SK-N-SH treated with all-trans-retinoic acid at 6 μM for 48 hours (cell line): ENCODE measurements at regions not wholly inside any gene's neighbourhood (a gene's known extent, or its start where the extent isn't known, plus 50 kb on each side); places are given as distances from the start of the nearest gene placed in this dataset.

Source experiments
- ATAC-seq: fragments of 200-7000 bp; cut with Tn5 transposase; 3 replicates; pipeline ENCODE4 v1.9.1; 2020; ENCODE audit warnings: mild to moderate bottlenecking, moderate library complexity
- ARNTL ChIP-seq: fragments of 450-650 bp; formaldehyde crosslinking; IDR thresholded peaks from 2 replicates; pipeline ENCODE4 v1.5.0; 2020; ENCODE audit warnings: low read depth, mild to moderate bottlenecking, moderate library complexity, borderline replicate concordance
- BACH2 ChIP-seq: fragments of 250-450 bp; sonication (Bioruptor Pico); IDR thresholded peaks from 2 replicates; pipeline ENCODE4 v1.9.0; 2021; ENCODE audit warnings: mild to moderate bottlenecking, borderline replicate concordance
- ESRRG ChIP-seq: fragments of 250-450 bp; sonication (Bioruptor Pico); IDR thresholded peaks from 2 replicates; pipeline ENCODE4 v1.6.1; 2021; ENCODE audit warnings: mild to moderate bottlenecking
- GLIS3 ChIP-seq: fragments of 250-450 bp; sonication (Bioruptor Pico); IDR thresholded peaks from 2 replicates; pipeline ENCODE4 v1.5.0; 2020; ENCODE audit warnings: mild to moderate bottlenecking, moderate library complexity
- ISL1 ChIP-seq: fragments of 250-450 bp; sonication (Bioruptor Pico); IDR thresholded peaks from 2 replicates; pipeline ENCODE4 v2.1.2; 2022; ENCODE audit warnings: mild to moderate bottlenecking, moderate library complexity
- PPARA ChIP-seq: fragments of 250-450 bp; sonication (Bioruptor Pico); IDR thresholded peaks from 2 replicates; pipeline ENCODE4 v1.5.0; 2020; ENCODE audit warnings: mild to moderate bottlenecking, borderline replicate concordance
- RARB ChIP-seq: fragments of 250-450 bp; sonication (Bioruptor Pico); IDR thresholded peaks from 2 replicates; pipeline ENCODE4 v1.8.0; 2021; ENCODE audit warnings: mild to moderate bottlenecking, moderate library complexity
- TCF4 ChIP-seq: fragments of 250-450 bp; sonication (Bioruptor Pico); IDR thresholded peaks from 2 replicates; pipeline ENCODE4 v1.8.0; 2021; ENCODE audit warnings: mild to moderate bottlenecking, moderate library complexity, borderline replicate concordance
- TOX ChIP-seq: fragments of 250-450 bp; sonication (Bioruptor Pico); IDR thresholded peaks from 2 replicates; pipeline ENCODE4 v1.8.0; 2021; ENCODE audit warnings: mild to moderate bottlenecking, moderate library complexity, borderline replicate concordance
- ZFP30 ChIP-seq: fragments of 450-650 bp; formaldehyde crosslinking; IDR thresholded peaks from 2 replicates; pipeline ENCODE4 v1.5.0; 2022; ENCODE audit warnings: mild to moderate bottlenecking, moderate library complexity
- ZNF70 ChIP-seq: fragments of 450-650 bp; formaldehyde crosslinking; IDR thresholded peaks from 2 replicates; pipeline ENCODE4 v1.5.0; 2020; ENCODE audit warnings: mild to moderate bottlenecking, moderate library complexity
- TF ChIP-seq, protein P1 (sequence below): fragments of 250-450 bp; sonication (Bioruptor Pico); IDR thresholded peaks from 2 replicates; pipeline ENCODE4 v1.8.0; 2021; ENCODE audit warnings: low read depth, mild to moderate bottlenecking, moderate library complexity, borderline replicate concordance
- TF ChIP-seq, protein P2 (sequence below): fragments of 250-450 bp; sonication (Bioruptor Pico); IDR thresholded peaks from 2 replicates; pipeline ENCODE4 v1.5.1; 2021; ENCODE audit warnings: mild to moderate bottlenecking, moderate library complexity
- TF ChIP-seq, protein P3 (sequence below): fragments of 250-450 bp; sonication (Bioruptor Pico); IDR thresholded peaks from 2 replicates; pipeline ENCODE4 v1.8.0; 2020; ENCODE audit warnings: mild to moderate bottlenecking, moderate library complexity, borderline replicate concordance
- TF ChIP-seq, protein P4 (sequence below): fragments of 250-450 bp; sonication (Bioruptor Pico); IDR thresholded peaks from 2 replicates; pipeline ENCODE4 v1.5.1; 2020; ENCODE audit warnings: low read depth, mild to moderate bottlenecking, moderate library complexity
- TF ChIP-seq, protein P5 (sequence below): fragments of 250-450 bp; sonication (Bioruptor Pico); IDR thresholded peaks from 2 replicates; pipeline ENCODE4 v1.5.0; 2020; ENCODE audit warnings: mild to moderate bottlenecking, moderate library complexity

DNA sequence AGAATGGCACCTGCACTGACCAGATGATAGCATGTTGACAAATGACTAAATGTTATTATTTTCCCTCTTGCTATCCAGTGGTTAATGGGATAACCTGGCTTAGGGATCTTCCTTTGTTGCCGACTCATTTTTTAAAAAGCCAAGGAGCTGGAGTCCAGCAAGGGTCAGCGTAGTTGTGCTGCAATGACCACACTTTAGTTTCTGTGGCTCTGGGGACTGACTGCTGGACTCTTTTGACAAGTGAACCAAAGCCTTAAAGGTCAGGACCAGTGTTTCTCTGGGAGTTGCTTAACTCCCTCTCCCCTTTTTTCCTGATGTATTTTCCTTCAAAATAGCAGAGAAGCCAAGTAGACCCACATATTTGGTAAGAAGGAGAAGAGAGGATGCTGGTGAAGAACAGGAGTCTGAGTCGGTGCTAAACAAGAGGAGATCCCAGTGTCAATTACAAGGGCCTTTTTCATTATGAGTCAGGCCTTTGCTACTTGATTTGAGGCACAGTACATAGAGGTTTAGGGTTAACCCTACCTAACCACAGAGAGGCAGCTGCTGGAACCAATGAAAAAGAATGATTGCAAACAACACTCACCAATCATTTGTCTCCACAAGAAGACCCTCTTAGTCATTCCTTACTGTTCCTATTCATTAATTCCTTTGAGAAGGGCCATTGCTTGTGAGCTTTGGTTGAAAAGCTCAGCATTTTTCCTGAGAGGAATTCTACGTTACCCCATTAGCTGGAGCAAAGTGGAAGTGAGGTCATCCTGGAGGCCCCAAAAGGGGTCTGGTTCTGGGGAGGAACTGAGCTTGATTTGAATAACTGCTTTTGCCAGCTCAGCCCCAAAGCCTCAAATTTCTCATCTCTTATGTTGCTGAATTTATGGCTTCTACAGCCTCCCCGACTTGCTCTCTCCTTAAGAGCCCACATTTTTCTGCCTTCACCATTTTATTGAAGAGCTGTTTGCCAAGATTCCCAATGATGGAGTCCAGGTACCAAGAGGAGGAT is 137.6 kb upstream of the HNMT start:
- no peak for ATAC-seq
- TF ChIP-seq, protein P1, sequence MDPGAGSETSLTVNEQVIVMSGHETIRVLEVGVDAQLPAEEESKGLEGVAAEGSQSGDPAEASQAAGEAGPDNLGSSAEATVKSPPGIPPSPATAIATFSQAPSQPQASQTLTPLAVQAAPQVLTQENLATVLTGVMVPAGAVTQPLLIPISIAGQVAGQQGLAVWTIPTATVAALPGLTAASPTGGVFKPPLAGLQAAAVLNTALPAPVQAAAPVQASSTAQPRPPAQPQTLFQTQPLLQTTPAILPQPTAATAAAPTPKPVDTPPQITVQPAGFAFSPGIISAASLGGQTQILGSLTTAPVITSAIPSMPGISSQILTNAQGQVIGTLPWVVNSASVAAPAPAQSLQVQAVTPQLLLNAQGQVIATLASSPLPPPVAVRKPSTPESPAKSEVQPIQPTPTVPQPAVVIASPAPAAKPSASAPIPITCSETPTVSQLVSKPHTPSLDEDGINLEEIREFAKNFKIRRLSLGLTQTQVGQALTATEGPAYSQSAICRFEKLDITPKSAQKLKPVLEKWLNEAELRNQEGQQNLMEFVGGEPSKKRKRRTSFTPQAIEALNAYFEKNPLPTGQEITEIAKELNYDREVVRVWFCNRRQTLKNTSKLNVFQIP, result no peak
- no peak for TF ChIP-seq GLIS3 (CRISPR knock-in tag)
- no peak for TF ChIP-seq TCF4 (CRISPR knock-in tag)

DNA sequence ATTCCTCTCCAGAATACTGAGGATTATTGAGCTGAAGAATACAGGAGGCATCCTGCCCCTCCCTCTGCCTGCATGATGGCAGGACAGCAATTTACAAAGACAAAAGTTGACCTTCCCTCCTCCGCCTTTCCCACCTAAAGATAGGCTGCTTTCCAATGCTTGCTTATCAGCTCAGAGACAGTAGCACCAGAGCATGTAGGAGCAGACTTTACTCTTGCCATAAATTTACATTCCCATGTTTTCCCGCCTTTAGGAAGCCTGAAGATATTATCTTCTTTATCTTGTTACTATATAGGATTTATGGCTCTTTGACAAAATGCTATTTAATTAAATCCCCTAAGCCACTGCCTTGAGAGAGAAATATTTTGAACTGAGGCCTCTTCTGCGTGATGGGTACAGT is 135.6 kb upstream of the HNMT start:
- no peak for ATAC-seq
- TF ChIP-seq, protein P2, sequence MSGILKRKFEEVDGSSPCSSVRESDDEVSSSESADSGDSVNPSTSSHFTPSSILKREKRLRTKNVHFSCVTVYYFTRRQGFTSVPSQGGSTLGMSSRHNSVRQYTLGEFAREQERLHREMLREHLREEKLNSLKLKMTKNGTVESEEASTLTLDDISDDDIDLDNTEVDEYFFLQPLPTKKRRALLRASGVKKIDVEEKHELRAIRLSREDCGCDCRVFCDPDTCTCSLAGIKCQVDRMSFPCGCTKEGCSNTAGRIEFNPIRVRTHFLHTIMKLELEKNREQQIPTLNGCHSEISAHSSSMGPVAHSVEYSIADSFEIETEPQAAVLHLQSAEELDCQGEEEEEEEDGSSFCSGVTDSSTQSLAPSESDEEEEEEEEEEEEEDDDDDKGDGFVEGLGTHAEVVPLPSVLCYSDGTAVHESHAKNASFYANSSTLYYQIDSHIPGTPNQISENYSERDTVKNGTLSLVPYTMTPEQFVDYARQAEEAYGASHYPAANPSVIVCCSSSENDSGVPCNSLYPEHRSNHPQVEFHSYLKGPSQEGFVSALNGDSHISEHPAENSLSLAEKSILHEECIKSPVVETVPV (CRISPR knock-in tag), result no peak
- TF ChIP-seq, protein P3, sequence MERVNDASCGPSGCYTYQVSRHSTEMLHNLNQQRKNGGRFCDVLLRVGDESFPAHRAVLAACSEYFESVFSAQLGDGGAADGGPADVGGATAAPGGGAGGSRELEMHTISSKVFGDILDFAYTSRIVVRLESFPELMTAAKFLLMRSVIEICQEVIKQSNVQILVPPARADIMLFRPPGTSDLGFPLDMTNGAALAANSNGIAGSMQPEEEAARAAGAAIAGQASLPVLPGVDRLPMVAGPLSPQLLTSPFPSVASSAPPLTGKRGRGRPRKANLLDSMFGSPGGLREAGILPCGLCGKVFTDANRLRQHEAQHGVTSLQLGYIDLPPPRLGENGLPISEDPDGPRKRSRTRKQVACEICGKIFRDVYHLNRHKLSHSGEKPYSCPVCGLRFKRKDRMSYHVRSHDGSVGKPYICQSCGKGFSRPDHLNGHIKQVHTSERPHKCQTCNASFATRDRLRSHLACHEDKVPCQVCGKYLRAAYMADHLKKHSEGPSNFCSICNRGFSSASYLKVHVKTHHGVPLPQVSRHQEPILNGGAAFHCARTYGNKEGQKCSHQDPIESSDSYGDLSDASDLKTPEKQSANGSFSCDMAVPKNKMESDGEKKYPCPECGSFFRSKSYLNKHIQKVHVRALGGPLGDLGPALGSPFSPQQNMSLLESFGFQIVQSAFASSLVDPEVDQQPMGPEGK, result no peak
- TF ChIP-seq ZNF70, result no peak
- TF ChIP-seq, protein P1, result no peak
- TF ChIP-seq ISL1, result no peak
- no peak for TF ChIP-seq ESRRG
- TF ChIP-seq, protein P4, sequence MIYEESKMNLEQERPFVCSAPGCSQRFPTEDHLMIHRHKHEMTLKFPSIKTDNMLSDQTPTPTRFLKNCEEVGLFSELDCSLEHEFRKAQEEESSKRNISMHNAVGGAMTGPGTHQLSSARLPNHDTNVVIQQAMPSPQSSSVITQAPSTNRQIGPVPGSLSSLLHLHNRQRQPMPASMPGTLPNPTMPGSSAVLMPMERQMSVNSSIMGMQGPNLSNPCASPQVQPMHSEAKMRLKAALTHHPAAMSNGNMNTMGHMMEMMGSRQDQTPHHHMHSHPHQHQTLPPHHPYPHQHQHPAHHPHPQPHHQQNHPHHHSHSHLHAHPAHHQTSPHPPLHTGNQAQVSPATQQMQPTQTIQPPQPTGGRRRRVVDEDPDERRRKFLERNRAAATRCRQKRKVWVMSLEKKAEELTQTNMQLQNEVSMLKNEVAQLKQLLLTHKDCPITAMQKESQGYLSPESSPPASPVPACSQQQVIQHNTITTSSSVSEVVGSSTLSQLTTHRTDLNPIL (CRISPR knock-in tag), result no peak
- no peak for TF ChIP-seq PPARA (CRISPR knock-in tag)
- no peak for TF ChIP-seq RARB

DNA sequence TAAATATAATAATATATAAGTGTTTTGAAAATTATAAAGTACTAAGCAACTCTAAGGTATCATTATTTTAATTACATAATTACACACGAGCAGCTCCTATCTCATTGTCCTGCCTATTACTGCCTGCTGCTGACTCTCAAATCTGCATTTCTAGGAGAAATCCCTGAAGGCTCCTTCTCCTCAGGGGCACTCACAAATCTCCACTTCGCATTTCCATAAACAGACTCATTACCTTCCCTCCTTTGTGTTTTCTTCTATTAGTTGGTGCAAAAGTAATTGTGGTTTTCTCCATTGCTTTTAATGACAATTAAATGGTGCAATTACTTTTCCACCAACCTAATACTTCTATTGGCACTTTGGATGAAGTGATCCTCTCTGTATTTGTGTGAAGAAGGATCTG is 135.0 kb upstream of the HNMT start:
- no peak for TF ChIP-seq GLIS3 (CRISPR knock-in tag)
- TF ChIP-seq, protein P4 (CRISPR knock-in tag), result no peak
- TF ChIP-seq ARNTL, result no peak
- TF ChIP-seq BACH2, result no peak
- no peak for TF ChIP-seq RARB
- TF ChIP-seq TOX, result no peak
- TF ChIP-seq TCF4 (CRISPR knock-in tag), result no peak
- TF ChIP-seq ZNF70, result no peak
- TF ChIP-seq, protein P3, result no peak
- TF ChIP-seq, protein P5, sequence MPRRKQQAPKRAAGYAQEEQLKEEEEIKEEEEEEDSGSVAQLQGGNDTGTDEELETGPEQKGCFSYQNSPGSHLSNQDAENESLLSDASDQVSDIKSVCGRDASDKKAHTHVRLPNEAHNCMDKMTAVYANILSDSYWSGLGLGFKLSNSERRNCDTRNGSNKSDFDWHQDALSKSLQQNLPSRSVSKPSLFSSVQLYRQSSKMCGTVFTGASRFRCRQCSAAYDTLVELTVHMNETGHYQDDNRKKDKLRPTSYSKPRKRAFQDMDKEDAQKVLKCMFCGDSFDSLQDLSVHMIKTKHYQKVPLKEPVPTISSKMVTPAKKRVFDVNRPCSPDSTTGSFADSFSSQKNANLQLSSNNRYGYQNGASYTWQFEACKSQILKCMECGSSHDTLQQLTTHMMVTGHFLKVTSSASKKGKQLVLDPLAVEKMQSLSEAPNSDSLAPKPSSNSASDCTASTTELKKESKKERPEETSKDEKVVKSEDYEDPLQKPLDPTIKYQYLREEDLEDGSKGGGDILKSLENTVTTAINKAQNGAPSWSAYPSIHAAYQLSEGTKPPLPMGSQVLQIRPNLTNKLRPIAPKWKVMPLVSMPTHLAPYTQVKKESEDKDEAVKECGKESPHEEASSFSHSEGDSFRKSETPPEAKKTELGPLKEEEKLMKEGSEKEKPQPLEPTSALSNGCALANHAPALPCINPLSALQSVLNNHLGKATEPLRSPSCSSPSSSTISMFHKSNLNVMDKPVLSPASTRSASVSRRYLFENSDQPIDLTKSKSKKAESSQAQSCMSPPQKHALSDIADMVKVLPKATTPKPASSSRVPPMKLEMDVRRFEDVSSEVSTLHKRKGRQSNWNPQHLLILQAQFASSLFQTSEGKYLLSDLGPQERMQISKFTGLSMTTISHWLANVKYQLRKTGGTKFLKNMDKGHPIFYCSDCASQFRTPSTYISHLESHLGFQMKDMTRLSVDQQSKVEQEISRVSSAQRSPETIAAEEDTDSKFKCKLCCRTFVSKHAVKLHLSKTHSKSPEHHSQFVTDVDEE, result no peak
- TF ChIP-seq ZFP30 (CRISPR knock-in tag), result no peak
- ATAC-seq, result no peak
